ENCODE measurements at regions not wholly inside any gene's neighbourhood (a gene's known extent, or its start where the extent isn't known, plus 50 kb on each side); places are given as distances from the start of the nearest gene placed in this dataset.

DNA sequence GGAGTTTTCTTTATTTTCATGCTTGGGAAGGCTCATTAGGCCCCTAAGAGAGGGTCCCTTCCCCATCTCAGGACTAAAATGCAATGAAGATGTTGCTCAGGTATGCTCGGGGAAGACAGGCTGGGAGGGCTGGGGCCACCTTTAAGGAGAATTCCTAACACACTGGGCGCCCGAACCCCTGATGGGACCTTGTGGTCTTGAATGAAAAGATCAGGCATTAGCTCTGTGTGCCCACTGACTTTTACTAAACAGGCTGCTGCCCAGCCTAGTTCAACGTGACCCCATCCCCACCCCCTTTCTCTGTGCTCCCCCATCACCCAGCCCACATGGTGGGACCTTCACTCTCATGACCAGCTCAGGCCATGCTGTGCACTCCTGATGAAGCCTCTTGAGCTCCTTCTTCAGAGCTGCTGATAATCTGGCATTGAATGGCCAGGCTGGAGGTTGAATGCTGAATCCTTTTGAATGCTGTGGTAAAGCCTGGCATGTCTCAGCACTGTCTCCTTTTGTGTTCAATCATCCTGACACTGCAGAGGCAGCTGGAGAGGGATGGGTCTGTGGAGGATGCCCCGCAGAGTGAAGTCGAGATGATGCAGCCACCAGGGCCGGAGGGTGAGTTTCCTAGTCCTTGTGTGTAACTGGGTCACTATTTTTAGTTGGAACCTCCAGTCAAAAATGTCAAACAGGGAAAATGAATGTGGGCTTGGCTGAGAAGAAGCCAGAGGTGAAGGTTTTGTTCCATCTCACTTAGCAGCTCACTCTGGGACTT, 209.1 kb downstream of the UQCRFS1 start:
- TF ChIP-seq ZBTB8A (tag by site-specific recombination; IDR thresholded peaks at IDR 0.05) (no peak), CTCF (tag by site-specific recombination; IDR thresholded peaks at IDR 0.05) (no peak), ZNF138 (tag by site-specific recombination; IDR thresholded peaks at IDR 0.05; ENCODE audit: borderline replicate concordance) (no peak), ZNF112 (tag by site-specific recombination; IDR thresholded peaks at IDR 0.05) (no peak), ZNF768 (tag by site-specific recombination; IDR thresholded peaks at IDR 0.05) (no peak), ZNF670 (tag by site-specific recombination; IDR thresholded peaks at IDR 0.05; ENCODE audit: low read depth) (no peak), ZFP3 (tag by site-specific recombination; IDR thresholded peaks at IDR 0.05; ENCODE audit: low read depth) (no peak), ZNF24 (tag by site-specific recombination; IDR thresholded peaks at IDR 0.05) (no peak), ZNF621 (tag by site-specific recombination; IDR thresholded peaks at IDR 0.05) (no peak), ZNF350 (tag by site-specific recombination; IDR thresholded peaks at IDR 0.05) (no peak), ZNF121 (tag by site-specific recombination; IDR thresholded peaks at IDR 0.05) (no peak), ZNF501 (tag by site-specific recombination; IDR thresholded peaks at IDR 0.05) (no peak)
- TF ChIP-seq, protein P1, sequence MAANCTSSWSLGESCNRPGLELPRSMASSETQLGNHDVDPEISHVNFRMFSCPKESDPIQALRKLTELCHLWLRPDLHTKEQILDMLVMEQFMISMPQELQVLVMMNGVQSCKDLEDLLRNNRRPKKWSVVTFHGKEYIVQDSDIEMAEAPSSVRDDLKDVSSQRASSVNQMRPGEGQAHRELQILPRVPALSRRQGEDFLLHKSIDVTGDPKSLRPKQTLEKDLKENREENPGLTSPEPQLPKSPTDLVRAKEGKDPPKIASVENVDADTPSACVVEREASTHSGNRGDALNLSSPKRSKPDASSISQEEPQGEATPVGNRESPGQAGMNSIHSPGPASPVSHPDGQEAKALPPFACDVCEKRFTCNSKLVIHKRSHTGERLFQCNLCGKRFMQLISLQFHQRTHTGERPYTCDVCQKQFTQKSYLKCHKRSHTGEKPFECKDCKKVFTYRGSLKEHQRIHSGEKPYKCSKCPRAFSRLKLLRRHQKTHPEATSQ (tag by site-specific recombination; IDR thresholded peaks at IDR 0.05) = no peak
- TF ChIP-seq, protein P2, sequence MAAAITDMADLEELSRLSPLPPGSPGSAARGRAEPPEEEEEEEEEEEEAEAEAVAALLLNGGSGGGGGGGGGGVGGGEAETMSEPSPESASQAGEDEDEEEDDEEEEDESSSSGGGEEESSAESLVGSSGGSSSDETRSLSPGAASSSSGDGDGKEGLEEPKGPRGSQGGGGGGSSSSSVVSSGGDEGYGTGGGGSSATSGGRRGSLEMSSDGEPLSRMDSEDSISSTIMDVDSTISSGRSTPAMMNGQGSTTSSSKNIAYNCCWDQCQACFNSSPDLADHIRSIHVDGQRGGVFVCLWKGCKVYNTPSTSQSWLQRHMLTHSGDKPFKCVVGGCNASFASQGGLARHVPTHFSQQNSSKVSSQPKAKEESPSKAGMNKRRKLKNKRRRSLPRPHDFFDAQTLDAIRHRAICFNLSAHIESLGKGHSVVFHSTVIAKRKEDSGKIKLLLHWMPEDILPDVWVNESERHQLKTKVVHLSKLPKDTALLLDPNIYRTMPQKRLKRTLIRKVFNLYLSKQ (tag by site-specific recombination; IDR thresholded peaks at IDR 0.05; ENCODE audit: borderline replicate concordance) = no peak
